ENCODE measurements at regions not wholly inside any gene's neighbourhood (a gene's known extent, or its start where the extent isn't known, plus 50 kb on each side); places are given as distances from the start of the nearest gene placed in this dataset.
"Not testable (repeated sequence)": the region's sequence is repeated elsewhere in the genome, so short reads cannot be mapped to it uniquely, and the experiment has no call there.

- DNase-seq = no peak
- no peaks in the 10 kb centered on the region for H3K36me3 ChIP-seq
- H3K4me1 ChIP-seq = no peaks in the 10 kb centered on the region
- intact Hi-C loops (cut with DNase I; ENCODE audit: low total_unique reads) = no loop called here
- no peak for TF ChIP-seq POLR2A (IDR thresholded peaks at IDR 0.05)
- TF ChIP-seq POLR2AphosphoS5 (IDR thresholded peaks at IDR 0.05) = no peak
- TF ChIP-seq, protein P1, sequence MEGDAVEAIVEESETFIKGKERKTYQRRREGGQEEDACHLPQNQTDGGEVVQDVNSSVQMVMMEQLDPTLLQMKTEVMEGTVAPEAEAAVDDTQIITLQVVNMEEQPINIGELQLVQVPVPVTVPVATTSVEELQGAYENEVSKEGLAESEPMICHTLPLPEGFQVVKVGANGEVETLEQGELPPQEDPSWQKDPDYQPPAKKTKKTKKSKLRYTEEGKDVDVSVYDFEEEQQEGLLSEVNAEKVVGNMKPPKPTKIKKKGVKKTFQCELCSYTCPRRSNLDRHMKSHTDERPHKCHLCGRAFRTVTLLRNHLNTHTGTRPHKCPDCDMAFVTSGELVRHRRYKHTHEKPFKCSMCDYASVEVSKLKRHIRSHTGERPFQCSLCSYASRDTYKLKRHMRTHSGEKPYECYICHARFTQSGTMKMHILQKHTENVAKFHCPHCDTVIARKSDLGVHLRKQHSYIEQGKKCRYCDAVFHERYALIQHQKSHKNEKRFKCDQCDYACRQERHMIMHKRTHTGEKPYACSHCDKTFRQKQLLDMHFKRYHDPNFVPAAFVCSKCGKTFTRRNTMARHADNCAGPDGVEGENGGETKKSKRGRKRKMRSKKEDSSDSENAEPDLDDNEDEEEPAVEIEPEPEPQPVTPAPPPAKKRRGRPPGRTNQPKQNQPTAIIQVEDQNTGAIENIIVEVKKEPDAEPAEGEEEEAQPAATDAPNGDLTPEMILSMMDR (IDR thresholded peaks at IDR 0.05 in 8 of 11, conservative IDR thresholded peaks at IDR 0.05 in 3 of 11) = no peak
- H3K27ac ChIP-seq = no peak overlapping the region
- no peak overlapping the region for H3K4me3 ChIP-seq
- H3K9me3 ChIP-seq = peaks cover 0 to 99% (median 66%) of the 10 kb centered on the region in 8 donors
- 38 to 47% (median 40%) methylated on average over 20 of the region's 20 CpGs for WGBS, 5 donors
- peaks cover 0 to 18% (median 0%) of the 10 kb centered on the region in 7 donors for H3K27me3 ChIP-seq (replicated peaks in 1 of 7)
Measured at GRCh38 chr19:56978023-56978565, 137.6 kb upstream of the PEG3 start.

DNA sequence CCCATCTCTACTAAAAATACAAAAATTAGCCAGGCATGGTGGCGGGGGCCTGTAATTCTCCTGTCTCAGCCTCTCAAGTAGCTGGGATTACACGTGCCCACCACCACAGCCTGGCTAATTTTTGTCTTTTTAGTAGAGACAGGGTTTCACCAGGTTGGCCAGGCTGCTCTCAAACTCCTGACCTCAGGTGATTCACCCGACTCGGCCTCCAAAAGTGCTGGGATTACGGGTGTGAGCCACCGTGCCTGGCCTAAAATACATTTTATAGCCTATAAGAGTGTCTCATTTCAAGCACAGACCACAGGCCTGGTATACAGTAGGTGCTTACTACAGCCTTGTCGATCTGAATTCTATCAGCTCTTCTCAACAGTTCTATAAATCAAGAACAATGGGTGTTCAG is 139.5 kb upstream of the USP29 start:
- H3K36me3 ChIP-seq; H3K27me3 ChIP-seq (replicated peaks in 1 of 7); intact Hi-C loops (cut with DNase I; ENCODE audit: low total_unique reads); H3K4me3 ChIP-seq; H3K27ac ChIP-seq; DNase-seq; H3K4me1 ChIP-seq: not testable (repeated sequence)
- WGBS, 5 donors = 80 to 89% (median 87%) methylated on average over 7 of the region's 7 CpGs
- peaks cover 0 to 99% (median 82%) of the 10 kb centered on the region in 8 donors for H3K9me3 ChIP-seq

GRCh38 chr19:56980906-56981305 is 138.9 kb upstream of the USP29 start:
- H3K9me3 ChIP-seq = peaks cover 0 to 100% (median 86%) of the 10 kb centered on the region in 8 donors
- H3K36me3 ChIP-seq = no peaks in the 10 kb centered on the region
- no peak for DNase-seq
- H3K4me1 ChIP-seq = no peaks in the 10 kb centered on the region
- WGBS, 5 donors = 59 to 73% (median 66%) methylated on average over 16 of the region's 16 CpGs
- H3K4me3 ChIP-seq = no peak overlapping the region
- H3K27me3 ChIP-seq (replicated peaks in 1 of 7) = peaks cover 0 to 4% (median 0%) of the 10 kb centered on the region in 7 donors
- no peak overlapping the region for H3K27ac ChIP-seq
- intact Hi-C loops (cut with DNase I; ENCODE audit: low total_unique reads) = no loop called here
- no peak for TF ChIP-seq POLR2A (IDR thresholded peaks at IDR 0.05)
- TF ChIP-seq, protein P1 (IDR thresholded peaks at IDR 0.05 in 8 of 11, conservative IDR thresholded peaks at IDR 0.05 in 3 of 11) = no peak
- TF ChIP-seq POLR2AphosphoS5 (IDR thresholded peaks at IDR 0.05) = no peak

DNA sequence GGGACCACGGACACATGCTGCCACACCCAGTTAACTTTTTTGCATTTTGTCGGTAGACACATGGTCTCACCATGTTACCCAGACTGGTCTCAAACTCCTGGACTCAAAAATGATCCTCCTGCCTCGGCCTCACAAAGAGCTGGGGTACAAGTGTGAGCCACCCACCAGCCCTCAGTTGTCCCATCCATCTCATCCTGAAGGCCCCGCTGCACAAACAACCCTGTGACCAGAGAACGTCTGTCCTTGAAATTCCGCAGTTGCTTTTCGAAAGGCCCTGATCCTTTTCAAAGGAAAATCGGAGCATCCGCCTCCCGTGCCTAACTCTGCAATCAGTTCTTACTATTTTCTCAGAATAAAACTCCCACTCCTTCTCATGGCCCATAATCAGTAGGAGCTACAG is 138.3 kb upstream of the USP29 start:
- H3K9me3 ChIP-seq = peaks cover 0 to 100% (median 86%) of the 10 kb centered on the region in 8 donors
- H3K27ac ChIP-seq; H3K4me1 ChIP-seq; intact Hi-C loops (cut with DNase I; ENCODE audit: low total_unique reads); H3K36me3 ChIP-seq; H3K4me3 ChIP-seq; DNase-seq; H3K27me3 ChIP-seq (replicated peaks in 1 of 7): not testable (repeated sequence)
- 78 to 85% (median 81%) methylated on average over 10 of the region's 10 CpGs for WGBS, 5 donors

- Histone ChIP-seq H3K27ac (no peak overlapping the region), H3K9me3 (peaks cover 0 to 98% (median 84%) of the 10 kb centered on the region in 8 donors), H3K36me3 (no peaks in the 10 kb centered on the region), H3K27me3 (replicated peaks in 1 of 7) (peaks cover 0 to 6% (median 0%) of the 10 kb centered on the region in 7 donors), H3K4me1 (no peaks in the 10 kb centered on the region), H3K4me3 (no peak overlapping the region)
- DNase-seq = no peak
- intact Hi-C loops (cut with DNase I; ENCODE audit: low total_unique reads) = no loop called here
- TF ChIP-seq POLR2AphosphoS5 (IDR thresholded peaks at IDR 0.05) (no peak), POLR2A (IDR thresholded peaks at IDR 0.05) (no peak)
- TF ChIP-seq, protein P1 (IDR thresholded peaks at IDR 0.05 in 8 of 11, conservative IDR thresholded peaks at IDR 0.05 in 3 of 11) = no peak
- WGBS, 5 donors = 39 to 52% (median 44%) methylated on average over 7 of the region's 7 CpGs
Measured at GRCh38 chr19:56983171-56983570, 136.6 kb upstream of the USP29 start.

All from spleen (tissue), 11 donors.